HG02623 (cell line): ENCODE measurements at regions not wholly inside any gene's neighbourhood (a gene's known extent, or its start where the extent isn't known, plus 50 kb on each side); places are given as distances from the start of the nearest gene placed in this dataset.

Experiments used
- ATAC-seq: cut with Tn5 transposase; IDR thresholded peaks from one replicate; pipeline ENCODE4 v1.9.1; 2021; ENCODE audit warnings: moderate library complexity; ENCODE audit not compliant: unreplicated experiment

DNA sequence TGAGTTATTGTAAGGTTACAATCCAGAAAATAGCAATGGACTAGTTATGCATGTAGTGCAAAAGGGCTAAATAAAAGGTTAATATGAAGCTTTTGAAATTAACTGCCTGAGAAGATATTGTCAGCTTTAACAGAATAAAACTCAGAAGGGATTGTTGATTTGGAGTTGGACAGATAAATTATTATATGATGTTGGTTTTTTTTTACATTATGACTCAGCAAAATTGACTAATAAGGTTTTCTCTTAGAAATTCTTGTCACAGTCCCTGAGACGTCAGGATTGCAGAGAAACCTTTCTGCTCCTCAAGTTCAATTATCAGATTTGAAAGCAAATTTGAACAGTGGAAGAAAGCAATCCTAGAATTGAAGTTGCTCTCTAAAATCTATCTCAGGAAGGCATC lies 946.9 kb downstream of the CBLN2 start:
- no peak for ATAC-seq

- ATAC-seq = no peak
Observed at GRCh38 chr18:71583252-71583651, 960.9 kb downstream of the CBLN2 start.

- ATAC-seq = no peak
Observed at GRCh38 chr18:71554686-71555085, 989.5 kb downstream of the CBLN2 start.

- ATAC-seq = no peak
Observed at GRCh38 chr18:71541643-71542042, 1002.5 kb downstream of the CBLN2 start.

DNA sequence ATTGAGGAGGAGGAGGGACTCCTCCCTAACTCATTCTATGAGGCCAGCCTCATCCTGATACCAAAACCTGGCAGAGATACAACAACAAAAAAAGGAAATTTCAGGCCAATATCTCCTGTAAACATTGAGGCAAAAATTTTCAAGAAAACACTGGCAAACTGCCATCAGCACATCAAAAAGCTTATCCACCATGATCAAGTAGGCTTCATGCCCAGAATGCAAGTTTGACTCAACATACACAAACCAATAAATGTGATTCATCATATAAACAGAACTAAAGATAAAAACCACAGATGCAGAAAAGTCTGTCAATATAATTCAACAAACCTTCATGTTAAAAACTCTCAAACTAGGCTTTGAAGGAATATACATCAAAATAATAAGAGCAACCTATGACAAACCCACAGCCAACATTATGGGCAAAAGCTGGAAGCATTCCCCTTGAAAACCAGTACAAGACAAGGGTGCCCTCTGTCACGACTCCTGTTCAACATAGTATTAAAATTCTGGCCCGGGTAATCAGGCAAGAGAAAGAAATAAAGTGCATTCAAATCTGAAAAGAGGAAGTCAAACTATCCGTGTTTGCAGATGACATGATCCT lies 1014.3 kb downstream of the CBLN2 start:
- ATAC-seq = no peak

DNA sequence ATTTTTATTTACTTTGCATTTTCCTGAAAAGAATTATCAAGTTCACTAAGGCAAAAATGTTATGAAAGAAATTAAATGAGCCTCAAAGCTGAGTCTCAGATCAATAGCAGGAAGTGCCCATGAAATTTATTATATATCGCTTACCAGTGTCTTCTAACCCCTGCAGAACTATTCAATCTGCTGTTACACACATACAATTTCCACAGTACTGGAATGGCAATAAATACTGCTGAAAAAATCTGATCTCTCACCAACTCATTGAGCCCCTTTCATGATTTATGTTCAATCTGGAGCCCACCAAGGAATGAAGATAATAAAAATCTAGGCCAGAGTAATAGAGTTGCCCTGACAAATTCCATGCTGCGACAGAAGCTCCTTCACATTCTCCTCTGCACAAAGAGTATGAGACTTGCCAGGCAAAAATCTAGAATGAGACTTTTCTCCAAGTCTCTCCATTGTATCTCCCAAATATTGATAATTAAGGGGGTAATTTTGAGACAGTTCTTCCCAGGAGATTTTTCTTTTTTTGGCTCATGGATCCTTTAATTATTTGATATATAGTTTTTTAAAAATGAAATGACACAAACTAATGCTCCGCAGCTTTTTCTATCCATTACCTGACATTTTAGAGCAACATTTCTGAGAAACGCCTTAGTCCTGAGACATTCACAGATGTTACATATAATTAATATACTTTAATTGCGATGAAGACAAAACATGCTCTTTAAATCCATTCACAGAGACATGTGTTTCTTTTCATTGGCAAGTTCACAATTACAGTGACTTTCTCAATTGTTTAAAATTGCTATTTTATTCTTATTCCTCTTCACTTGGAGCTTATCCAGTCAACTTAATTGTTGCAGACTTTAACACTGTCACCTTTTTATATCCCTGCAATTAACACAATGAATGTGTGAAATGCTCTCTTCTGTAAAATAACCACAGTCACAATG lies 1020.4 kb downstream of the CBLN2 start:
- no peak for ATAC-seq

DNA sequence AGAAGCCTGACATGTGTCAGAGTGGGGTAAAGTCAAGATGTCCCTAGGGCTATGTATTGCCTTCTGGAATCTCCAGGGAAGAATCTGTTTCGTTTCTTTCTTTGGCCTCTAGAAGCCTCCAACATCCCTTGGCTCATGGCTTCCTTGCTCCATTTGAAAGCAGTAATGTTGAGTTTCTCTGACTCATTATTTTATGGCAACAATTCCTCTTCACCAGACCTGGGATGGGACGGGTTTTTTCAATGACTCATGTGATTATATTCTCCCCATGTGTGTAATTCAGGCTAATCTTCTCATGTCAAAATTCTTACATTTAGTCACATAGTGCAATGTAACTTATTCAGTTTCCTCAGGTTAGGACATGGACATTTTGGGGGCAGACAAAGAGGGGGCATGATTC lies 1038.6 kb downstream of the CBLN2 start:
- ATAC-seq = no peak

- no peak for ATAC-seq
Observed at GRCh38 chr18:71503222-71503621, 1040.9 kb downstream of the CBLN2 start.

- ATAC-seq = no peak
Observed at GRCh38 chr18:71485611-71486010, 1058.5 kb downstream of the CBLN2 start.

DNA sequence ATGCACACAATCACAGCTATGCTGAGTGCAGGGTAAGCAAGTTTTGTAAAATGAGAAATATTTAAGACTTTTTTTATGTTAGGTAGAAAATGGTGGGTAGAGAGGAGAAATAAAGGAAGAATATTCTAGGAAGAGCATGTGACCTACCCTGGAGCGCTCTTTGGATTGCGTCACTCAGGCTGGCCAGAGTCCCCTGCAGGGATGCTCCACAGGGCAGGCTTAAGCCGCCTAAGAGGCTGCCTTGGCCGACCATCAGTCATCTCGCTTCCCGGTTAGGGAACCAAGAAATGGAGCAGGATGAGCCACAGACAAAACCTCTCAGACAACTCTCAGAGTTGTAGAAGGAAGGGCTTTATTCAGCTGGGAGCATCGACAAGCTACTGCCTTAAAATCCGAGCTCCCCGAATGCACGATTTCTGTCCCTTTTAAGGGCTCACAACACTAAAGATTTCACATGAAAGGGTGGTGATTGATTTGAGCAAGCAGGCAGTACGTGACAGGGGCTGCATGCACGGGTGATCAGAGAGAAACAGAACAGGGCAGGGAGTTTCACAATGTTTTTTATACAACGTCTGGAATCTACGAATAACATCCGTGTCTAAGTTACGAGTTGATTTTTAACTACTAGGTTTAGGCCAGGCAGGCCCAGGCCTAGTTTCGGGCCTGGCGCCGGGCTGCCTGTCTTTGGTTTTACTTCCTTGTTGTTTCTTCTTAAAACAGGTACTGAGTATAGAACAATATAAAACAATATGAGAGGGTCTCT lies 1072.0 kb downstream of the CBLN2 start:
- no peak for ATAC-seq

DNA sequence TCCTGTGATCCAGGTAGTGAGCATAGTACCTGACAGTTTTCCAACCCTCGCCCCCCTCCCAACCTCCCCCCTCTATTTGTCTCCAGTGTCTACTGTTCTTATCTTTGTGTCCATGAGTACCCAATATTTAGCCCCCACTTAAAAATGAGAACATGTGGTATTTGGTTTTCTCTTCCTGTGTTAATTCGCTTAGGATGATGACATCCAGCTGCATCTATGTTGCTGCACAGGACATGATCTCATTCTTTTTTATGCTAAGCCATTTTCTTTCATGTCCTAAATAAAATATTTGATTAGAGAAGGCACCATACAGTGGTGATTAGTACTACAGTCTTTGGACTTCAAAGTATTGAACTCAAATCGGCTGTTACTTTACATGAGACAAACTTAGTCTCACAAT lies 1087.9 kb downstream of the CBLN2 start:
- no peak for ATAC-seq

GRCh38 chr18:71450257-71450656 lies 1093.9 kb downstream of the CBLN2 start:
- ATAC-seq = no peak

GRCh38 chr18:71443706-71444480 lies 1100.2 kb downstream of the CBLN2 start:
- no peak for ATAC-seq

GRCh38 chr18:71442731-71443141 lies 1101.4 kb downstream of the CBLN2 start:
- no peak for ATAC-seq

DNA sequence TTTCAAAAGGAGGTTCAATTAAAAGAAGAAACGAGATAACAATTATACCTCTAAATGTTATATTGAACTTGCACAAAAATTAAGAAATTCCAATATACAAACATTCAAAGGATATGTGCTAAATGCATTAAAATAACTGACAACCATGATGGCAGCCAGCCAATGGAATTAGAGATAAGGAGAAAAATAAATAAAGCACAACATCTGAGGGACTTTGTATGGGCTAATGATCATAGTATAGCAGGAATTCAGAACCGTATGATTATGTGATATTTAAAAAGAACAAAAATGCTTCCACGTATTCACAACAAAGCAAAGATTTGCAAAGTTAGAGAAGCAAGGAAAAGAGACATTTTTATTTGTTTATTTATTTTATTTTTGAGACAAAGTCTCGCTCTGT lies 1103.0 kb downstream of the CBLN2 start:
- no peak for ATAC-seq

DNA sequence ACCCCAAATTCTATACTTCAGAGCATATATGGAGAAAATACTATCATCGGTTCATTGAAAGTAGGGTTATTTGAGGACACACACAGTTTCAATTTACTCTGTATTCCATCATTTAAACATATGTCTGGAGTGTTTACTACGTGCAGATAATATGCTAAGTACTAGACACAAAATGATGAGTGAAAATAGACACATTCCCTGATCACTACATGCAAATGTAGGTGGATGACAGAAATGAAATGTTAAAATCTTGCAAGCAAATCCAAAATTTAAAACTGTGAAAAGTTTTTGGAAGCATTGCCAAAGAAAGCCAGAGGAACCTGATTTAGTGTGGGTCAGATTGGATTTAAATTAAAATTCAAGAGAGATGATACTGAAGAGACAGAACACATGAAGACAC lies 1106.6 kb downstream of the CBLN2 start:
- no peak for ATAC-seq

GRCh38 chr18:71433373-71433772 lies 1110.8 kb downstream of the CBLN2 start:
- ATAC-seq = no peak

DNA sequence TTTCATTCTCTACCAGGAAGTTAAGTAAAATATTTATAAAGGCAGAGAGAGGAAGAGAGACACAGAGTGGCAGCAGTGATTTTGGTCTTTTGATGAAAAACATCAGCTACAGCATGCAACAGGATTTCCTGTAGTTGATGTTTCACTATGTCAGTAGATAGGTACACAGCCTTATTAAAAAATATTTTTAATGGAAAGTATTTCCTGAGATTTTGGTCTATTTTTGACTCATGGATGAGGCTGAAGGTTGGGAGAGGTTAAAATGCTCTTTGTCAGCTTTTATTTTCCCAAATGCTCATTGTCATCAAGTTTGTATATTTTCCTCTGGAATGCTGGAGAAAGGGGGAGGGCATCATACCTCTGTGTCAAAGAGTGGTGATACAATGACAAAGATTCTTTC lies 1112.5 kb downstream of the CBLN2 start:
- ATAC-seq = no peak

DNA sequence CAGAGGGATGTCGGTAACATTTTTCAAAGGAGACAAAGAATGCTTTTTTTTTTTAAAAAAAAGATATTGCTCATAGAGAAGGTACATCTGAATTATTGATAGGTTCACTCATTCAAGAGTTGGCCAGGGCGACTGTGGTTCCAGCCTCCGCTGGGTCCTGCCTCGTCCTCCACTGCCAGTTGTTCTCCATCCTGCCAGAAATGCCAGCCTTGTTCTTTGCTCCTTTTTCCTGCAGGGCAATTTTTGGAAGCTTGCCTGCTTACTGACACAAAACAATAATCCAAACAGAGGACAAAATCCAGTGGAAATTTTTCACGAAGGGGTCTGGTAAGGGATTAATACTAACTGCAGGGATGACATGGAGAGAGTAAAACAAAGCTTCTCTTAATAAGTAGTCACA lies 1113.0 kb downstream of the CBLN2 start:
- no peak for ATAC-seq

DNA sequence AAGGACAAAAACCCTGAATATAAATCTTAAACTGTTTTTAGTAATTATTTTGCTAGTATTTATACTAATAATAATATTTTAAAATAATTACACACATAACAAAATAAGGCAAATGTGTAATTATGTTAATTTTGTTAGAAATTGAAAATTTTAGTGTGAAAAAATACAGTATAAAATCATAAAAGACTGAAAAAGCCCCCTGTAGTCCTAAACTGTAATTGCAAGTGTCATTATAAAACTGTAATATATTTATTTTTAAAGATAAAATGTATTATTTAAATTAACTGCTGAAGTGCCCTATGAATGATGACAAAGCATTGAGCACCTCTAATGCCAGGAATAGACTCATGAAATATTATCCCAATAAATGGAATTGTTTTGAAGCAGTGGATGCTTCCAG lies 1117.7 kb downstream of the CBLN2 start:
- no peak for ATAC-seq
